CD4-positive, alpha-beta T cell treated with Interleukin-17A for 1 hour (primary cell): ENCODE measurements at regions not wholly inside any gene's neighbourhood (a gene's known extent, or its start where the extent isn't known, plus 50 kb on each side); places are given as distances from the start of the nearest gene placed in this dataset.
A peak's percentile ranks its signal among the peaks of the same experiment; 100 is the strongest.

Experiments
- DNase-seq: peaks from one replicate; pipeline ENCODE4 v3.0.0-alpha.2; 2020

DNA sequence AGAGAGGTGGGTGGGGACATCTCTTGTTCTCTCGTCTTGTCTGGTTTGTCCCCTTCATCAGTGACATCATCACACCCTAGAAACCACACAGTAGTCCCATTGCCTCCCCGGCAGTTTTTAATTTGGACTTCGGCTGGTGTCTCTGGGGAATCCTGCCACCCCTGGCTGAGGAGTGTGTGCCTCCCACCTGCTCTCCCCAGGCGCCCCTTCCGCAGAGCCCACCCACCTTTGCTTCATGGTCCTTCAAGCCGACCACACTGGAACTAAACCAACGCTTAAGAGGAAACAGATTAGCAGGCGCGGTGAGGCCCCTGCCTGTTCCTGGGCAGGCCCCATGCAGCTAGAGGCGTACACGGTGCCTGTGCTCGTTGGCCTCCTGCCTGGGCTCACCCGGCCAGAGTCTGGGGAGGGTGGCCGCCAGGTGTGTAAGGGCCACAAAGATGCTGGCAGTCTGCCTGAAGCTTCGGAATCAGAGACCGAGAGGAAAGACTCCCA, 107.6 kb upstream of the SPRY4 start:
- peak; percentile 52 for DNase-seq

- no peak for DNase-seq
These were observed 104.1 kb upstream of the SPRY4 start for GRCh38 chr5:142428773-142429473.

DNA sequence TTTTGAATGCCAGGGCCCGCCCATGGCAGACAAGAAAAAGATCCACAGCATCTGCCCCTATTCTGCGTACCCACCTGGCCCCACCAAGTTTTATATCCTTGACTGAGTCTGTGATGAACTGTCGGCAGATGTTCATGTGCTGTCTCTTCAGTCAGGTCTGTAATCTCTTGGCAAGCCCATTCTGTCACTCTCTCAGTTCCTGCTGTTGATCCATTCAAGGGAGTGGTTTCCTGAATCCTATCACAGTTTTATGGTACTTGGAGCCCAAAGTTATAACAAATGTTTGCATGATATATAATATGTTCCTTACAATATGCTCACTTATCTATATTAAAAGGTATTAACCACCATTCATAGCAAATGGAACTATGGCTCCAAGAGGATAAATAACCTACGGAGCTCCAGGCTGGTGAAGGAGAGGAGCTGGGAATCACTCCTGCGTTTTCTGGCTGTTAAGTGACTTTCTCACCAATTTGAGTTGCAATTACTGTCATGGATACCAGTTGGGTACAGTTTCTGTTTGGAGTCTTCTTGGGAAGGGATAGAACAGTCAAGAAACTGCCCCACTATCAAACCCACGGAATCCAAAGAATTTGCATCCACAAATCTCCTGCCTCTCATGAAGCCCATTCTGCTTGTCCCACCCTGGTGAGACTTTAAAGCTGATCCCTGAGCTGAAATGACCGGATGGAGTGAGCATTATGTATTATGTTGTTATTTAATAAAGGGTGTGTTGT, 103.4 kb upstream of the SPRY4 start:
- no peak for DNase-seq

GRCh38 chr5:142427529-142427928, 102.7 kb upstream of the SPRY4 start:
- DNase-seq: no peak

DNA sequence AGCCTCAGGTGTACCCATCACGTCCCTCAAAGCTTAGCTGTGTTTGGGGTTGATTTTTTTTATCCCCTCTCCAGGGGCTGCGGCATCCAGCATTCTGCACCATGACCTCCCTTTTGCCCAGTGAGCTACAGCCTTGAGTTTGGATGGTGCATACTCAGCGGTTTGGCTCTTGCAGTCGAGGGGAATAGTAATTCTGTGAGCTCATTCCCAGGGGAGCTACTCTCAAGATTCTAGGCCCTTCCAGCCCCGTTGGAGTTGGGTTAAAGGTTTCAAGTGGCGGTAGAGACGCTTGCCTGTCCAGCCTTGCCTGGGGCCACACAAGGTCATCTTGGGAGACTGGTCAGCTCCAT, 102.2 kb upstream of the SPRY4 start:
- DNase-seq: no peak

DNA sequence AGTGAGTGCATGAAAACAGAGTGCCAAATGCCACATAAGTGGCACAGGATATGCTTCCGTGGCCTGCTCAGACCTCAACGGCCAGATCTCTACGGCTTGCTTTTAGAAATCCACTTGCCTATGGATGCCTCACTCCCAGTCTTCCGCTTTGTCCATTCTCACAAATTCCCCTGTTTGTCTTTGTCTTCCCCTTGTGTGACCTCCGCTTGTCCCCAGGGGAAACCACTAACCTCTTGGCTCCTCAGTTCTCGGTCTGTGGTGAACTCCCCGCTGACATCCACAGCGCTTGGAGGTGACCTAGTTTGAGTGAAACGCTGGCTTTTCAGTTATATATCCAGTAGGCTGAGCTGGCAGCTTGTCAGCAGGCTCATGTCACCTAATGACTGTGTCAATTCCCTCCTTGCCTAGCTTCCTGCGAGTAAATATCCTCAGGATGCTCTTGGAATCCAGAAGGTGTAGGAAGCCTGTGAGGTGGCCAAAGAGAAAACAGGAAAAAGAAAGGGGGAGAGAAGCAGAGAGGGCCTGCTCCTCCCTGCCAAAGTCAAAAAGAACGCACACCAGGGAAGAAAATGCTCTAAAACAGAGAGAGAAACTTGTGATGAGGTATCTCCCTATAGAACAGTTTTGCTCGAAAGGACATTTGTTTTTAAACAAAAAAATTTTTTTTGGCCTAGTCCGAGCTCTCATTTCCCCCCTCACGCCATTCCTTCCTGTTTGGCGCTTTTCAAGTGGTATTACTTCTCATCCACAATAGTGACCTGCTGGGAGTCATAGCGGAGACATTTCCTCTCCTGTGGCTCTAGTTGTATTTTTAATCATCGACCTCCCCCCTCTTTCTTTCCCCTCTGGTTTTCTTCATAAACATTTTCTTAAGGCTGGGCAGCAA, 101.6 kb upstream of the SPRY4 start:
- peak; percentile 62 for DNase-seq

- DNase-seq: no peak
These were observed 100.7 kb upstream of the SPRY4 start for GRCh38 chr5:142425286-142426065.

DNA sequence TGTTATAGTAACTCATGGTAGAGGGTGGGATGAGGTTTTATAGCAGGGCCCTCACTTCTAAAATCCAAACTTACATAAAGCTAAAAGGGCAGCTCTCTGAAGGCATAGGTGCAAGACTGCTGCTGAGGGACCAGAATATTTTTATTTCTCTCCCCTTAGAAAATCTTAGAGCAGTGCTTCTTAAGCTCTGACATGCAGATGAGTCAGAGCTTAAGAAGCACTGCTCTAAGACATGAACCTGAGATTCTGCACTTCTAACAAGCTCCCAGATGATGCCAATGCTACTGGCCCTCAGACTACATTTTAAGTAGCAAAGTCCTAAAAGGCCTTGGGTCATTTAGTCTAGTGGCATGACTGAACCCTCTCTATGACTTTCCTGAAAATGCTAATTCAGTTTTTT, 97.6 kb upstream of the SPRY4 start:
- DNase-seq: no peak

- no peak for DNase-seq
These were observed 97.0 kb upstream of the SPRY4 start for GRCh38 chr5:142421621-142422397.

DNA sequence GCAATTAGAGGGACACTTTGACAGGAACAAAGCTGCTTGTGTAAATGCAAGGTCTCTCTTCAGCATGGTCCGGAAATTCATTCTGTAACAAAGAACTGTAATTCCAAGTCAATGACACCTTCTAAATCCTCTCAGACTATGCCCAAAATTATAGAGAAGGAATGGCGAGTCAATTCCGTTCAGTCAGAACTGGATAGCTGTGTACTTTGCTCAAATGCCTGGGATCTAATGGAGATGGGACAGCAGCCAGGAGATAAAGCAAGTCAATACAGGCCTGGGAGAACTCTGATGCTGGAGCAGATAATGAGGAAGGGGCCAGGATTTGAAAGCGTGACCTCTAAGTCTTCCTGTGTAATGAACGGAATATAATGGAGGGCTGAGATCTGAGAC, 96.4 kb upstream of the SPRY4 start:
- no peak for DNase-seq

DNA sequence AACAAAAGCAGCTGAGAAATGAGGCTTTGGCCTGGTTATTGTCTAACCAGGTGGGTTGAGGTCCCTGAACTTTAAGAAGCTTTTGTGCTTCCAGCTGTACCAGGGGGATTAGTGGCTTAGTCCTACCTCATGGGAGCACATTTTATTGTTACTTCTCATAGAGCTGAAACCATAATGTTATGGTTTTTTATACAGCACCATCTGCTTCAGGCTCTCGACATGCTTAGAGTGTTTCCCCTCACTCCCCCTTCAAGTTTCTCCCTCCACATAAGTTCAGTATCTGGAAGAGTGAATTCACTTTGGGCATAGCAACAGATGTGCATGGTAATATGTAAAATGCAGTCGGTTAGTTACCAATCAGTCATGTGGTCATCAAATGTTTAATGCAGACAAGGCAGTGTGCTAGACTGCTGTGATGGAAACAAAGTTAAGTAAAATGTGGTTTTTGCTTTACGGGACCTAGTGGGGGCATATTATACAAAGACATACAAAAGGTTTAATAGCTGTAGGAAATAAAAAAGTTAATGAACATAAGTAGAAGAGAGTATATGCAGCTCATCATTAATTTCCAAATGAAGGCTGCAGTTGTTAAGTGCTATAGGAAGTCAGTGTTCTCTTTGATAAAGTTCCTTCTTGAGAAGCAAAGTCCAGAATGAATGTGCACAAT, 95.9 kb upstream of the SPRY4 start:
- DNase-seq: no peak

DNA sequence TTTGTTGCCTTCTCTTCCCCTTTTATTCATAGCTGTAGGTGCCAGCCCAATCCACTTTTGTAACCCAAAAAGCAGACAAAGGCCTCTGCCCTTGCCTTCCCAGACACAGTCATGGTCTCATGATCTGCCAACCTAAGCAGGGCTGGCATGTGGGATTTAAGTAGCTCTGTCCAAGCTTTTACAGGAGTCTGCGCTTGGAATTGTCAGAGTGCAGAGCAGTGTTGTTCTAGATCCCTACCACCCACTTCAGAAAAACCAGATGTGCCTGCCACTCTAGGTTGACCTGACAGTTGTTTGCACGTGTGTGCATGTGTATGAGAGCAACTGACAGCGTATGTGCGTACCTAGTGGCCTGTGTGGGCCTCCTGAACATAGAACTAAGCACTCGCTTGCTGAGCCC, 87.8 kb upstream of the SPRY4 start:
- DNase-seq: no peak

DNA sequence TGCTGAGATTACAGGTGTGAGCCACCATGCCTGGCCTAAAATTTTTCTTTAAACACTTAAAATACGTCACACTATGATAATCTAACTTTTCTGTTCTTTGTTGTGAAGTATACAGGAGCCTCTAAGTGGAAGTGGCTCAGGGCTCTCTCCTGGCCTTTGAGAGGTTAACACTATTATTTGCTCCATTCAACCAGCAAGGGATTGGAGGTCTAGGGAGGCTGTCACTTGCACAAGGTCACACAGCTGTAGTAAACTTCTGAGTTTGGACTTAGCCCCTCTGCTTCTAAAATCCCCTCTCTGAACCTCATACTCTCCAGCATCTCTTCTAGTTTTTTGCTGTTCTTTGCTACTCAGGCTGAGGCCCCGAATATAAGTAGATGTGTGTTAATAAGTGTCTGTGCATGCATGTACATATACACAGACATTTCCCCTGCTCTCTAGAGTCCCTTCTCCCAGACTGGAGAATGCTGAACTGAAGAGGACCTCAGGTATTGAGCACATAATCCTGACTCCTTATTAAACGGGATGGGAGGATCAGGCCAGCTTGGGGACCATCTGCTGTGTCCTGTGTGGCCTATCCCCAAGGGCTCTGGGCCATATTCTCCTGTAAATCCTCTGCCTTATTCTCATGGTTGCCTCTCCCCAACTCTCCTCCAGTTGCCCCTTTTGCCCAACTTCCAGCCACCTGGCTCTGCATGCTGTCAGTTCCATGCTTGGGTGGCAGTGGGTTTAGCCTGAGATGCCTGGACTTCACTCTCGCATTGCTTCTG, 87.0 kb upstream of the SPRY4 start:
- DNase-seq: no peak

DNA sequence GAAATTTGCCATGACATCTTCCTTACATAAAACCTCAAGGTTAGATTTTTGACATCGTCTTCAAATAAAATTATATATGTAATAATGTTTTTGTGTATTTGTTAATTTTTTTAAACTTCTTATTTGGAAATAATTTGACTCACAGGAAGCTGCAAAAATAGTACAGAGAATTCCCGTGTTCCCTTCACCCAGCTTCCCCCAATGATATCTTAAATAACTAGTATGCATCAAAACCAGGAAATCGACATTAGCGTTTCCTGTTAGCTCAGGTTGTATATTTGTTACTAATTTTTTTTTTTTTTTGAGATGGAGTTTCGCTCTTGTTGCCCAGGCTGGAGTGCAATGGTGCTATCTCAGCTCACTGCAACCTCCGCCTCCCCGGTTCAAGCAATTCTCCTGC, 86.3 kb upstream of the SPRY4 start:
- DNase-seq: no peak

DNA sequence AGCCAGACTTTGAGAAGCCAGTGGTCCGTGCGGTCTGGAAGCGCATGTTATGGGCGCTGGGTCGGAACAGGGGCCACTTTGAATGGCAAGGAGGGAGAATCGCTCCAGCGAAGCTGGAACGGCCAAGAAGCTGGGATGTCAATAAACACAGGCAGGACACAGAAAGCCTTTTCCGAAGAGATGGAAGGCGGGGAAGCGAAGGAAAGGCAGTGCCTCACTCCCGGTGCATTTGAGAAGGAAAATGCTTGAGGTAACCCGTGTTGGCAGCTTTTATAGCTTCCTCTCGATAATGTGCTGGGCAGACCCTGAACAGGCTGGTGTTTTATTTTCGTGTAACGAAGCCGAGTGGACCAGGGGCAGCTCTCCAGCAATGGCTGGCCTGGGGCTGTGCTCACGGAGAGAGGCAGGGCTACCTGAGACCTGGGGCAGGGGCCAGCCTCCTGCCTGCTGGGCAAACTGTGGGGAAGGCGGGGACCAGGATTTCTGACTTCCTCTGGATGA, 84.2 kb upstream of the SPRY4 start:
- no peak for DNase-seq

- no peak for DNase-seq
These were observed 83.7 kb upstream of the SPRY4 start for GRCh38 chr5:142408536-142408935.

DNA sequence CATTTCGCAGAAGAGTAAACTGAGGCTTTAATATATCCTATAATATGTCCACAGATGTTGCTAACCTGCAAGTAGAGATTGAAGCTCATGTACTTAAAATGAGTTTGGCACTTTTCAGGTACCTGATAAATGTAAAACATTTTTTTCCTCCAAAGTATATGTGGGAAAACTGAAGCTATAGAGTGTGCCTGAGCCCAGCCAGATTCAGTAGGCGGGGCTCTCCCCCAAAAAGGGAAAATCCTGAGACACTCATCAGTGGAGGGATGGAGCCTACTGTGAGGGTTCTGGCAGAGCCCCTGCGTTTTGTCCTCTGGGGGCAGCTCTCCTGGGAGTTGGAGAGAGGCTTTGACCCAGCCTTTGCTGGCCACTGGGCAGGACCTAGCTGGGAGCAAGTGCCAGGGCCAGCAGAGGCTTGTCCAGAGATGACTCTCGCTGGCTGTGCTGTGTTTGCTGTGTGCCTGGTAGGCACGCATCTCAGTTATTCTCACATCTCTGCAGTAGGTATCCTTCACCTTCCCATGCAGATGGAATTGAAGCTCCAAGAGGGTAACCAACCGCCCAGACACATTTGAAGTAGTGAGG, 81.1 kb upstream of the SPRY4 start:
- no peak for DNase-seq

DNA sequence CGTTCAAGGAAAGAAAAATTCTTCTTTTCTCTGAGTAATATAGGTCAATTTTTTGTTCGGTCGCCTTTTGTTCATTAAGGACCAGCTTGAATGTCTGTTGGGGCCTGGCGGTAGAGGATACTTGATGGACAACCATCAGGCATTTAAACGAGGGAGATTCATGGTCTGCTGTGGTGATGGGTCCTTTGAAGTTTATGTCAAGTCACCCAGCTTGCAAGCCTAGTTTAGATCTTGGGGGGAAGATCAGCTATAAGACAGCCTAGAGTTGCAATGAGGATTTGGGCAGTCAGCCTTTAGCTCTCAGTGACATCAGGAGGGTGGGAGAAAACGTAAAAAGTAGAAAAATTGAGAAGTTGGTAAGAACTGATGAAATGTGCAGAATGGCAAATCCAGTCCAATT, 80.2 kb upstream of the SPRY4 start:
- no peak for DNase-seq

DNA sequence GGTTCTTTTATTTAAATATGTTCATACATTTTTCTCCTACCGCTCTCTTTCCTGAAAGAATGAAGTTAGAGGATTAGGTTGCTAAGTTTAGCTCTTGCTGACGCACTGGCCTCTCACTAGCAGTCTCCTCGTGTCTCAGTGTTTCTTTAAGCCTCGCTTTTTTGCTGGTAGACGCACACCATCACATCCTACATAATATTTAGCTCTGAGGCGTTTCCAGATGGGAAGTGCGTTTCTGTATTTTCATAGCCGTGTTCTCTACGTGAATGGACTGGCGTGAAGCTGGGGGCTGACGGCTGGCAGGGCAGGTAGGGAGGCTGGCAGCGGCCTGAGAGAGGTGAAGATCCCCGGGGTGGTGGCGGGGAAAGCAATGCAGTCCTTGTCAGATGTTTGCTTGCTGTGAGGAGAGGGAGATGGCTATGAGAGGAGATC, 79.2 kb upstream of the SPRY4 start:
- DNase-seq: no peak

DNA sequence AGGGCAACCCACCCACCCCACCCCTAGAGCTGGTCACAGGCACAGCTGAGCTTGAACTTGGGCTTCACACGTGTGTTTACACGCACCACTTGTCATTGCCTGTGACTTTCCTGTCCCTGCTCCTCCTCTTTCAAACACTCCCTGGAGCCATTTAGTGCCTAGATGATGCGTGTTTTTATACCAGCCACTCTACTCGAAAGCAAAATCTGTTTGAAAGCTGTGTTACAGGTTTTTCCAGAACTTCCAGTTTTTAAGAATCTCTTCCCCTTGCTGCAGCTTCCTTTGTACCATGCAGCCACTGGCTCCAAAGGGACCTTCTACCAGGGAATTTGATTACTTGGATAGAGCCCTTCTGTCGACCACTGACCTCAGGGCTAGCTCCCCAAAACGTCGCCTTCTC, 78.8 kb upstream of the SPRY4 start:
- DNase-seq: no peak
